ENCODE measurements at regions not wholly inside any gene's neighbourhood (a gene's known extent, or its start where the extent isn't known, plus 50 kb on each side); places are given as distances from the start of the nearest gene placed in this dataset.

GRCh38 chr2:12424219-12424618 lies 292.5 kb upstream of the TRIB2 start:
- BruUV-seq (replicated peaks), result no TSS peak
- H3K9me3 ChIP-seq (ENCODE audit: control insufficient read depth in 1 of 2, insufficient read depth in 1 of 2, low read depth in 1 of 2, low read length in 2 of 2), result no peaks in the 10 kb centered on the region
- ChIA-PET RAD21 (ENCODE audit: low non-redundant PET in 1 of 2, low total read pairs in 2 of 2, uncharacterized antibody in 2 of 2, unreplicated experiment in 2 of 2) (no interaction called here), POLR2A (no interaction called here), CTCF (interaction anchor here (1.0 kb wide), 1 partner anchor 292 kb away, joined by 3 read pairs; the partner anchor contains the start of gene TRIB2)
- no peak for TF ChIP-seq CTCF (IDR thresholded peaks at IDR 0.05 in 2 of 3, conservative IDR thresholded peaks at IDR 0.05 in 1 of 3; ENCODE audit: borderline replicate concordance in 1 of 3, insufficient read depth in 1 of 3, low read depth in 2 of 3, low read length in 2 of 3)
- DNase-seq (ENCODE audit: low read depth, low spot score) (no peak), ATAC-seq (no peak)
- no peak overlapping the region for H2AFZ ChIP-seq (ENCODE audit: low read depth, low read length, poor library complexity, severe bottlenecking)
- H3K27me3 ChIP-seq (ENCODE audit: insufficient read depth, low read length), result no peaks in the 10 kb centered on the region
- H3K27ac ChIP-seq (ENCODE audit: low read depth, low read length), result no peak overlapping the region
- no peaks in the 10 kb centered on the region for H3K36me3 ChIP-seq (ENCODE audit: control insufficient read depth in 1 of 2, insufficient read depth in 2 of 2, low read length in 2 of 2)
- H3K4me3 ChIP-seq (replicated peaks in 1 of 2; ENCODE audit: low read depth in 1 of 2, low read length in 2 of 2), result no peak overlapping the region
- H3K79me2 ChIP-seq (ENCODE audit: insufficient read depth, low read length), result no peaks in the 10 kb centered on the region
- H4K20me1 ChIP-seq (ENCODE audit: insufficient read depth), result no peaks in the 10 kb centered on the region
- no peak overlapping the region for H3K9ac ChIP-seq (ENCODE audit: low read length)
- H3K4me2 ChIP-seq (ENCODE audit: low read length), result no peak overlapping the region
- intact Hi-C loops (cut with micrococcal nuclease), result no loop called here
- no peaks in the 10 kb centered on the region for H3K4me1 ChIP-seq (ENCODE audit: control insufficient read depth in 1 of 2, insufficient read depth in 2 of 2, low read length in 2 of 2)
- H3K9me2 ChIP-seq (ENCODE audit: insufficient read depth), result no peaks in the 10 kb centered on the region

GRCh38 chr2:12424809-12425208 lies 291.9 kb upstream of the TRIB2 start:
- intact Hi-C loops (cut with micrococcal nuclease), result no loop called here
- Histone ChIP-seq H3K4me1 (ENCODE audit: control insufficient read depth in 1 of 2, insufficient read depth in 2 of 2, low read length in 2 of 2) (no peaks in the 10 kb centered on the region), H3K79me2 (ENCODE audit: insufficient read depth, low read length) (no peaks in the 10 kb centered on the region), H3K9me3 (ENCODE audit: control insufficient read depth in 1 of 2, insufficient read depth in 1 of 2, low read depth in 1 of 2, low read length in 2 of 2) (no peaks in the 10 kb centered on the region), H3K9me2 (ENCODE audit: insufficient read depth) (no peaks in the 10 kb centered on the region), H3K9ac (ENCODE audit: low read length) (no peak overlapping the region), H3K27me3 (ENCODE audit: insufficient read depth, low read length) (no peaks in the 10 kb centered on the region), H3K4me3 (replicated peaks in 1 of 2; ENCODE audit: low read depth in 1 of 2, low read length in 2 of 2) (no peak overlapping the region), H4K20me1 (ENCODE audit: insufficient read depth) (no peaks in the 10 kb centered on the region), H2AFZ (ENCODE audit: low read depth, low read length, poor library complexity, severe bottlenecking) (no peak overlapping the region), H3K4me2 (ENCODE audit: low read length) (no peak overlapping the region), H3K27ac (ENCODE audit: low read depth, low read length) (no peak overlapping the region), H3K36me3 (ENCODE audit: control insufficient read depth in 1 of 2, insufficient read depth in 2 of 2, low read length in 2 of 2) (no peaks in the 10 kb centered on the region)
- BruUV-seq (replicated peaks), result no TSS peak
- ChIA-PET POLR2A (no interaction called here), CTCF (no interaction called here), RAD21 (ENCODE audit: low non-redundant PET in 1 of 2, low total read pairs in 2 of 2, uncharacterized antibody in 2 of 2, unreplicated experiment in 2 of 2) (no interaction called here)
- ATAC-seq (no peak), DNase-seq (ENCODE audit: low read depth, low spot score) (no peak)
- TF ChIP-seq CBX3 (IDR thresholded peaks at IDR 0.05; ENCODE audit: low read depth), result no peak
- no peak for TF ChIP-seq EGR1 (IDR thresholded peaks at IDR 0.05; ENCODE audit: low read depth)
- TF ChIP-seq ELF1 (IDR thresholded peaks at IDR 0.05; ENCODE audit: borderline replicate concordance, low read depth), result no peak
- TF ChIP-seq SIN3A (IDR thresholded peaks at IDR 0.05; ENCODE audit: low read depth), result no peak
- no peak for TF ChIP-seq EZH2 (IDR thresholded peaks at IDR 0.05)
- no peak for TF ChIP-seq RAD21 (IDR thresholded peaks at IDR 0.05; ENCODE audit: low read depth)
- TF ChIP-seq ZBTB33 (IDR thresholded peaks at IDR 0.05; ENCODE audit: extremely low read depth, insufficient replicate concordance, low read length), result no peak
- TF ChIP-seq CTCF (IDR thresholded peaks at IDR 0.05 in 2 of 3, conservative IDR thresholded peaks at IDR 0.05 in 1 of 3; ENCODE audit: borderline replicate concordance in 1 of 3, insufficient read depth in 1 of 3, low read depth in 2 of 3, low read length in 2 of 3), result no peak
- no peak for TF ChIP-seq JUND (IDR thresholded peaks at IDR 0.05)
- no peak for TF ChIP-seq SRF (IDR thresholded peaks at IDR 0.05; ENCODE audit: low read depth)
- no peak for TF ChIP-seq TCF7L2 (IDR thresholded peaks at IDR 0.05; ENCODE audit: borderline replicate concordance, extremely low read depth, insufficient read depth, insufficient read length)
- TF ChIP-seq ZNF274 (IDR thresholded peaks at IDR 0.05; ENCODE audit: low read depth, low read length), result no peak
- no peak for TF ChIP-seq CEBPB (IDR thresholded peaks at IDR 0.05; ENCODE audit: low read depth)
- TF ChIP-seq YY1 (IDR thresholded peaks at IDR 0.05; ENCODE audit: extremely low read depth, insufficient replicate concordance, low read depth, low read length), result no peak
- TF ChIP-seq ZFX (IDR thresholded peaks at IDR 0.05), result no peak
